Spleen (tissue), 7 donors: ENCODE measurements at regions not wholly inside any gene's neighbourhood (a gene's known extent, or its start where the extent isn't known, plus 50 kb on each side); places are given as distances from the start of the nearest gene placed in this dataset.

Source experiments
- CTCF ChIP-seq, 11 experiments: fragments of 200-600 bp in 7 of 11; fragments of 450-650 bp in 4 of 11; sonication (generic) in 4 of 11; IDR thresholded peaks in 8 of 11; conservative IDR thresholded peaks in 3 of 11; 1 replicate in 7 of 11; 2 replicates in 4 of 11; pipeline versions ENCODE4 v1.4.0 to v1.8.0; 2016 to 2021; ENCODE audit warnings: antibody characterized with exemption in 11 of 11, inconsistent platforms in 4 of 11, mild to moderate bottlenecking in 1 of 11
- POLR2A ChIP-seq, 3 donors: fragments of 450-650 bp; IDR thresholded peaks; one replicate each; pipeline ENCODE4 v1.5.1; 2017; ENCODE audit warnings: antibody characterized with exemption in 3 of 3, mild to moderate bottlenecking in 1 of 3
- donor health status: DM: no; HTN: no; CAD: no; lungs with moderate emphysema.
- donor health status: DM: no; HTN: no; CAD: no.
- donor health status: DM: no; HTN: no; CAD: no.

GRCh38 chr11:128089962-128090361 lies 497.4 kb downstream of the ETS1 start:
- no peak for TF ChIP-seq POLR2A (IDR thresholded peaks at IDR 0.05)
- TF ChIP-seq CTCF (IDR thresholded peaks at IDR 0.05 in 8 of 11, conservative IDR thresholded peaks at IDR 0.05 in 3 of 11): no peak
